ENCODE measurements at regions not wholly inside any gene's neighbourhood (a gene's known extent, or its start where the extent isn't known, plus 50 kb on each side); places are given as distances from the start of the nearest gene placed in this dataset.

GRCh38 chr5:6181147-6181729 is 197.1 kb downstream of the MED10 start:
- DNase-seq = no peak
- intact Hi-C loops (cut with micrococcal nuclease) = no loop called here
- Histone ChIP-seq H3K27me3 (ENCODE audit: control insufficient read depth, insufficient read depth, low read length) (no peaks in the 10 kb centered on the region), H3K4me3 (ENCODE audit: low read length) (no peak overlapping the region), H3K27ac (ENCODE audit: low read length) (no peak overlapping the region), H3K36me3 (ENCODE audit: control insufficient read depth, insufficient read depth, low read length) (no peaks in the 10 kb centered on the region), H3K4me1 (ENCODE audit: control insufficient read depth, insufficient read depth, low read length) (no peaks in the 10 kb centered on the region), H3K9me3 (ENCODE audit: control insufficient read depth, insufficient read depth, low read length) (no peaks in the 10 kb centered on the region)
- WGBS (ENCODE audit: insufficient coverage) = 78% methylated on average over 5 of the region's 5 CpGs
- H3K27me3 Mint-ChIP-seq (ENCODE audit: low read depth in 2 of 2) = peaks cover 0 to 4% of the 10 kb centered on the region in 2 donors
- no peak overlapping the region for H3K4me3 Mint-ChIP-seq
- TF ChIP-seq CTCF (IDR thresholded peaks at IDR 0.05) = no peak
- H3K36me3 Mint-ChIP-seq = no peaks in the 10 kb centered on the region
- no peak for ATAC-seq
- no peak overlapping the region for H3K27ac Mint-ChIP-seq
- H3K4me1 Mint-ChIP-seq = no peaks in the 10 kb centered on the region
- peaks cover 0 to 4% of the 10 kb centered on the region in 2 donors for H3K9me3 Mint-ChIP-seq

- no peak for TF ChIP-seq CTCF (IDR thresholded peaks at IDR 0.05)
- H3K27me3 ChIP-seq (ENCODE audit: control insufficient read depth, insufficient read depth, low read length) = no peaks in the 10 kb centered on the region
- no peaks in the 10 kb centered on the region for H3K36me3 ChIP-seq (ENCODE audit: control insufficient read depth, insufficient read depth, low read length)
- Mint-ChIP-seq H3K27me3 (ENCODE audit: low read depth in 2 of 2) (peaks cover 0 to 4% of the 10 kb centered on the region in 2 donors), H3K27ac (no peak overlapping the region), H3K36me3 (no peaks in the 10 kb centered on the region), H3K4me3 (no peak overlapping the region), H3K9me3 (peaks cover 0 to 1% of the 10 kb centered on the region in 2 donors), H3K4me1 (no peaks in the 10 kb centered on the region)
- no peak overlapping the region for H3K4me3 ChIP-seq (ENCODE audit: low read length)
- WGBS (ENCODE audit: insufficient coverage) = 77% methylated on average over 2 of the region's 2 CpGs
- no peaks in the 10 kb centered on the region for H3K9me3 ChIP-seq (ENCODE audit: control insufficient read depth, insufficient read depth, low read length)
- intact Hi-C loops (cut with micrococcal nuclease) = no loop called here
- no peak for ATAC-seq
- H3K27ac ChIP-seq (ENCODE audit: low read length) = no peak overlapping the region
- H3K4me1 ChIP-seq (ENCODE audit: control insufficient read depth, insufficient read depth, low read length) = no peaks in the 10 kb centered on the region
- no peak for DNase-seq
Measured at GRCh38 chr5:6180231-6180872, 198.0 kb downstream of the MED10 start.

- Histone ChIP-seq H3K4me3 (ENCODE audit: low read length) (no peak overlapping the region), H3K9me3 (ENCODE audit: control insufficient read depth, insufficient read depth, low read length) (no peaks in the 10 kb centered on the region), H3K4me1 (ENCODE audit: control insufficient read depth, insufficient read depth, low read length) (no peaks in the 10 kb centered on the region), H3K27ac (ENCODE audit: low read length) (no peak overlapping the region), H3K36me3 (ENCODE audit: control insufficient read depth, insufficient read depth, low read length) (no peaks in the 10 kb centered on the region), H3K27me3 (ENCODE audit: control insufficient read depth, insufficient read depth, low read length) (no peaks in the 10 kb centered on the region)
- H3K4me1 Mint-ChIP-seq = no peaks in the 10 kb centered on the region
- no peaks in the 10 kb centered on the region for H3K36me3 Mint-ChIP-seq
- peaks cover 0 to 4% of the 10 kb centered on the region in 2 donors for H3K27me3 Mint-ChIP-seq (ENCODE audit: low read depth in 2 of 2)
- no peak overlapping the region for H3K4me3 Mint-ChIP-seq
- no peak for TF ChIP-seq CTCF (IDR thresholded peaks at IDR 0.05)
- DNase-seq (no peak), ATAC-seq (no peak)
- no peaks in the 10 kb centered on the region for H3K9me3 Mint-ChIP-seq
- WGBS (ENCODE audit: insufficient coverage) = 94% methylated on average over 2 of the region's 2 CpGs
- intact Hi-C loops (cut with micrococcal nuclease) = no loop called here
- H3K27ac Mint-ChIP-seq = no peak overlapping the region
Measured at GRCh38 chr5:6178846-6179532, 199.4 kb downstream of the MED10 start.
